ENCODE measurements at regions not wholly inside any gene's neighbourhood (a gene's known extent, or its start where the extent isn't known, plus 50 kb on each side); places are given as distances from the start of the nearest gene placed in this dataset.
A peak's percentile ranks its signal among the peaks of the same experiment; 100 is the strongest.

DNA sequence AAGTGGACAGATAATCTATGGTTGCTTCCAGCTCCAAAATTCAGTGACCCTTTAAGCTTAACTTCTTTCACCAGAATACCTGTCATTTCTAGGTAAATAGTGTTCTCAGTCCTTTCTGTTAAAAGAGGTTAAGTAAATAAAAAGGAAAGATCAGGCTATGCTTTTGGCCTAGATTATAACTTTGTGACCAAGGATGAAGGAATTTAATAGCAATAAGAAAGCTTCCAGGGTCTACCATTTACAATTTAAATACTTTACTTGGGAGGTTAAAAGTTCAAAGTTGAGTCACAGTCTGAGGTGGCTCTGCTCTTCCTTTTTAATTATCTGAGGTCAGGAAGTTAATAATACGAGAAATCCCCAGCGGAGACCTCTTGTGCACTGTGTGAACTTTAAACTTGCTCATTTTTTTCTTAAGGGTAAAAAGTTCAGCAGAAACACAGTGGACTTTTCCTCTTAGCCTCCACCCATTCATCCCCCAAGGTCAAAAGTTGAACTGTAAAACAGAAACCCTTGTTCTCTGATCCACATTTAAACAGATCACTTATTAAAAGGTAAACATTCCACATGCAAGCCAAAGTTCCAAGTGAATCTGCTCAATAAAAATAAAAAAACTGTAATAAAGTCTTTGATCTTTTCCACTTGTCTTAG, 187.1 kb downstream of the NRIP1 start:
- intact Hi-C loops (cut with DNase I): no loop called here
- DNase-seq: peak in 2 of 5 donors; percentile 63 to 73
- H3K9ac ChIP-seq (ENCODE audit: low read length in 3 of 3): no peak overlapping the region
- H3K27ac ChIP-seq (ENCODE audit: low read depth in 2 of 2, low read length in 2 of 2): no peak overlapping the region
- TF ChIP-seq, protein P1, sequence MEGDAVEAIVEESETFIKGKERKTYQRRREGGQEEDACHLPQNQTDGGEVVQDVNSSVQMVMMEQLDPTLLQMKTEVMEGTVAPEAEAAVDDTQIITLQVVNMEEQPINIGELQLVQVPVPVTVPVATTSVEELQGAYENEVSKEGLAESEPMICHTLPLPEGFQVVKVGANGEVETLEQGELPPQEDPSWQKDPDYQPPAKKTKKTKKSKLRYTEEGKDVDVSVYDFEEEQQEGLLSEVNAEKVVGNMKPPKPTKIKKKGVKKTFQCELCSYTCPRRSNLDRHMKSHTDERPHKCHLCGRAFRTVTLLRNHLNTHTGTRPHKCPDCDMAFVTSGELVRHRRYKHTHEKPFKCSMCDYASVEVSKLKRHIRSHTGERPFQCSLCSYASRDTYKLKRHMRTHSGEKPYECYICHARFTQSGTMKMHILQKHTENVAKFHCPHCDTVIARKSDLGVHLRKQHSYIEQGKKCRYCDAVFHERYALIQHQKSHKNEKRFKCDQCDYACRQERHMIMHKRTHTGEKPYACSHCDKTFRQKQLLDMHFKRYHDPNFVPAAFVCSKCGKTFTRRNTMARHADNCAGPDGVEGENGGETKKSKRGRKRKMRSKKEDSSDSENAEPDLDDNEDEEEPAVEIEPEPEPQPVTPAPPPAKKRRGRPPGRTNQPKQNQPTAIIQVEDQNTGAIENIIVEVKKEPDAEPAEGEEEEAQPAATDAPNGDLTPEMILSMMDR (IDR thresholded peaks at IDR 0.05; ENCODE audit: borderline replicate concordance, extremely low read depth, insufficient read depth): no peak
- peak; percentile 71 for FAIRE-seq
- peaks cover 2 to 26% (median 7%) of the 10 kb centered on the region in 3 donors for H3K4me1 ChIP-seq (ENCODE audit: control insufficient read depth in 2 of 3, insufficient read depth in 2 of 3, low read depth in 1 of 3, low read length in 3 of 3)
- H3K9me3 ChIP-seq (ENCODE audit: control insufficient read depth in 2 of 3, insufficient read depth in 1 of 3, low read length in 3 of 3): no peaks in the 10 kb centered on the region
- H3K36me3 ChIP-seq (ENCODE audit: control insufficient read depth in 2 of 3, insufficient read depth in 3 of 3, low read length in 3 of 3): no peaks in the 10 kb centered on the region
- H3K27me3 ChIP-seq (ENCODE audit: control insufficient read depth, insufficient read depth, low read length): no peaks in the 10 kb centered on the region
- no peak overlapping the region for H3K4me3 ChIP-seq (ENCODE audit: low read length in 3 of 3)

DNA sequence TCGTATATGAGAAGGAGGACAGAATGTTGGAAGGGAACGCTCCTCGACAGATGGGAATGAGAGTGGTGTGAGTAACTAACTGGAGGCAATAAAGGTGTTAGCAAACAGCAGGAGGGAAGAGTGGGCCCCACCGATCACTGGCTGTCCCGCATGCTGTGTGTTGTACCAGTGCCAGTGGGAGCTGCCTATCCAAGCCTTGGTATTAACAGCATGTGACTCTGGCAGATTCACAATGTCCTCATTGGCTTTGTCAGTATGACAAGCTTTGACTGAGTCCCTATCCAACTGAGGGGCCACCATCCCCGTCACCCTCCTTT, 188.3 kb downstream of the NRIP1 start:
- TF ChIP-seq, protein P1 (IDR thresholded peaks at IDR 0.05; ENCODE audit: borderline replicate concordance, extremely low read depth, insufficient read depth): no peak
- Histone ChIP-seq H3K9ac (ENCODE audit: low read length in 3 of 3) (peak overlapping the region in 1 of 3 donors; percentile 10), H3K4me3 (ENCODE audit: low read length in 3 of 3) (no peak overlapping the region), H3K27me3 (ENCODE audit: control insufficient read depth, insufficient read depth, low read length) (no peaks in the 10 kb centered on the region), H3K9me3 (ENCODE audit: control insufficient read depth in 2 of 3, insufficient read depth in 1 of 3, low read length in 3 of 3) (no peaks in the 10 kb centered on the region), H3K36me3 (ENCODE audit: control insufficient read depth in 2 of 3, insufficient read depth in 3 of 3, low read length in 3 of 3) (no peaks in the 10 kb centered on the region), H3K27ac (ENCODE audit: low read depth in 2 of 2, low read length in 2 of 2) (no peak overlapping the region), H3K4me1 (ENCODE audit: control insufficient read depth in 2 of 3, insufficient read depth in 2 of 3, low read depth in 1 of 3, low read length in 3 of 3) (peaks cover 2 to 26% (median 7%) of the 10 kb centered on the region in 3 donors)
- DNase-seq (no peak), FAIRE-seq (no peak)
- intact Hi-C loops (cut with DNase I): no loop called here

DNA sequence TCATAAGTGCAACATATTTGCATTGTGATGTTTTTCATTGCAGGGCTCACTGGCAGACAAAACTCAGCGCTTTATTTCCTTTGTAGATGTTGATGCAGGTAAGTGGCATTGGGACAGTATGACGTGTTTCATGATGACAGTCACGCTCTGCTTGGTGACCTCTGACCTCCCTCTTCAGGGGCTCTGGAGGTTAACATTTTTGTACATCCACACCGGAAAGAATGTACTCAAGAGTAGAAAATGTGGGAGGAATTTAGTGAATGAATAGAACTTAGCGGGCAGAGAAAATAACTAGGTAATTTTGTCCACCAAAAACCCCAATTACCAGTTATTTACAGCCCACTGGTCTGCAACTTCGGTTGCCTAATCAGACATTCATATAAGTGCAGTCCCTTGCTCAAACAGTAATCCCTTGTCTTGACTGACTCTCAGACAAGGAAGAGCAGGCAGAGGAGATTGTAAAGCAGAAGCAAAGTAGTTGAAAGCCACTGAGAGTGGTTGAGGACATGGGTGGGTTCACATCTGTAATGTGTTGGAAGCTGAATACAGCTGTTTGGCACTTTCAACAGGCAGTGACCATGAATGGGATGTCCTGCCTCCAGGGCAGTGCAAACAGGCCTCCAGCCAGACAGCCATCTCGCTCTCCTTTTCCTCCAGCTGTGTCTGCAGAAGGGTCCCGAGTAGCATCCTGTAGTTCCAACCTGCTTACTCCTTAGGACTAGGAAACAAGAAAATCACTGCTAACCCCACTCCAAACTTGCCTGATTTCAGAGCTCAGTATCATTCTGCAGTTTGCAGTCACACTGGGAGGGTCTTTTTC, 188.9 kb downstream of the NRIP1 start:
- no peak overlapping the region for H3K4me3 ChIP-seq (ENCODE audit: low read length in 3 of 3)
- no peak overlapping the region for H3K27ac ChIP-seq (ENCODE audit: low read depth in 2 of 2, low read length in 2 of 2)
- FAIRE-seq (no peak), DNase-seq (peak in 4 of 5 donors; percentile 54 to 69 (median 62))
- no peaks in the 10 kb centered on the region for H3K36me3 ChIP-seq (ENCODE audit: control insufficient read depth in 2 of 3, insufficient read depth in 3 of 3, low read length in 3 of 3)
- intact Hi-C loops (cut with DNase I): no loop called here
- TF ChIP-seq, protein P1 (IDR thresholded peaks at IDR 0.05; ENCODE audit: borderline replicate concordance, extremely low read depth, insufficient read depth): no peak
- H3K4me1 ChIP-seq (ENCODE audit: control insufficient read depth in 2 of 3, insufficient read depth in 2 of 3, low read depth in 1 of 3, low read length in 3 of 3): peaks cover 2 to 26% (median 7%) of the 10 kb centered on the region in 3 donors
- H3K9me3 ChIP-seq (ENCODE audit: control insufficient read depth in 2 of 3, insufficient read depth in 1 of 3, low read length in 3 of 3): no peaks in the 10 kb centered on the region
- peak overlapping the region in 1 of 3 donors; percentile 10 for H3K9ac ChIP-seq (ENCODE audit: low read length in 3 of 3)
- H3K27me3 ChIP-seq (ENCODE audit: control insufficient read depth, insufficient read depth, low read length): no peaks in the 10 kb centered on the region

Measured in kidney (tissue), 13 donors.